C4-2B (cell line): ENCODE measurements at regions not wholly inside any gene's neighbourhood (a gene's known extent, or its start where the extent isn't known, plus 50 kb on each side); places are given as distances from the start of the nearest gene placed in this dataset.
"Not testable (repeated sequence)": the region's sequence is repeated elsewhere in the genome, so short reads cannot be mapped to it uniquely, and the experiment has no call there.

Source experiments
- H3K27ac ChIP-seq: fragments of 450-650 bp; 2 replicates; pipeline ENCODE4 v1.5.1; 2017
- ZFX ChIP-seq: fragments of 450-650 bp; IDR thresholded peaks from 2 replicates; pipeline ENCODE4 v1.6.1; 2017
- TF ChIP-seq, protein P1 (sequence below): fragments of 450-650 bp; conservative IDR thresholded peaks from 2 replicates; pipeline ENCODE4 v1.5.1; 2017; ENCODE audit warnings: mild to moderate bottlenecking

GRCh38 chr3:40753291-40753770 lies 228.6 kb downstream of the ZNF621 start:
- TF ChIP-seq, protein P1, sequence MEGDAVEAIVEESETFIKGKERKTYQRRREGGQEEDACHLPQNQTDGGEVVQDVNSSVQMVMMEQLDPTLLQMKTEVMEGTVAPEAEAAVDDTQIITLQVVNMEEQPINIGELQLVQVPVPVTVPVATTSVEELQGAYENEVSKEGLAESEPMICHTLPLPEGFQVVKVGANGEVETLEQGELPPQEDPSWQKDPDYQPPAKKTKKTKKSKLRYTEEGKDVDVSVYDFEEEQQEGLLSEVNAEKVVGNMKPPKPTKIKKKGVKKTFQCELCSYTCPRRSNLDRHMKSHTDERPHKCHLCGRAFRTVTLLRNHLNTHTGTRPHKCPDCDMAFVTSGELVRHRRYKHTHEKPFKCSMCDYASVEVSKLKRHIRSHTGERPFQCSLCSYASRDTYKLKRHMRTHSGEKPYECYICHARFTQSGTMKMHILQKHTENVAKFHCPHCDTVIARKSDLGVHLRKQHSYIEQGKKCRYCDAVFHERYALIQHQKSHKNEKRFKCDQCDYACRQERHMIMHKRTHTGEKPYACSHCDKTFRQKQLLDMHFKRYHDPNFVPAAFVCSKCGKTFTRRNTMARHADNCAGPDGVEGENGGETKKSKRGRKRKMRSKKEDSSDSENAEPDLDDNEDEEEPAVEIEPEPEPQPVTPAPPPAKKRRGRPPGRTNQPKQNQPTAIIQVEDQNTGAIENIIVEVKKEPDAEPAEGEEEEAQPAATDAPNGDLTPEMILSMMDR: no peak
- TF ChIP-seq ZFX: no peak
- H3K27ac ChIP-seq: no peak overlapping the region

DNA sequence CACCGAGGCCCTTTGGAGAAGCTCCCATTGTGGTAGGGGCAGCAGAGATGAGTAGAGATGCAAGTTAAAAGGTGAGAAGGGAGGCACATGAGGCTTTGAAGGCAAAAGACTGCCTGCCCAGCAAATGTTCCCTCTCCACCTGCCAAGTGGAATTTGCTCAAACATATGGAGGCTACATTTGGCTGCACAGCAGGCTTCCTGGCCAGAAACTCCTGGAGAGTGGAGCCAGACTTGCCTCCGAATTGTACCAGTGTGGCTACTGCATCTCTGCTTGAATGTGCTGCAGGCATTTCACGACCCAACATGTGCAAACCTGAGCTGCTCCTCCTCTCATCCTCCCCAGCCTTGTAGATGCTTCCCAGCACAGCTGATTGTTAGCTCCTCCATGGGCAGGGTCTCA lies 229.2 kb downstream of the ZNF621 start:
- TF ChIP-seq ZFX: no peak
- TF ChIP-seq, protein P1: no peak
- no peak overlapping the region for H3K27ac ChIP-seq

GRCh38 chr3:40754994-40755393 lies 230.2 kb downstream of the ZNF621 start:
- no peak overlapping the region for H3K27ac ChIP-seq
- TF ChIP-seq, protein P1: no peak
- no peak for TF ChIP-seq ZFX

DNA sequence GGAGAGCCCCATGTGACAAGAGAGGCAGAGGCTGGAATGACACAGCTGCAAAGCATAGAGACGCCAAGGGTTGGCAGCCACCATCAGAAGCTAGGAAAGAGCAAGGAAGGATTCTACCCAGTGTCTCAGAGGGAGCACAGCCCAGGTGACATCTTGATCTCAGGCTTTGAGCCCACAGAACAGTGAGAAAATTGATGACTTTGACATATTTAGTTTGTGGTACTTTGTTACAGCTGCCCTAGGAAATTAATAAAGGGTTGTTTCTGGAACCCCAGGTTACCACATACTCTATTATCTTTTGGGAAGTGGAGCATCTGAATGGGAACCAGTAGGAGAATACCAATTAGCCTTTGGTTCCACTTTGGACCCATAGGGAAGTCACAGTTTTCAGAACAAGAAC lies 231.7 kb downstream of the ZNF621 start:
- TF ChIP-seq ZFX: no peak
- TF ChIP-seq, protein P1: no peak
- H3K27ac ChIP-seq: no peak overlapping the region

DNA sequence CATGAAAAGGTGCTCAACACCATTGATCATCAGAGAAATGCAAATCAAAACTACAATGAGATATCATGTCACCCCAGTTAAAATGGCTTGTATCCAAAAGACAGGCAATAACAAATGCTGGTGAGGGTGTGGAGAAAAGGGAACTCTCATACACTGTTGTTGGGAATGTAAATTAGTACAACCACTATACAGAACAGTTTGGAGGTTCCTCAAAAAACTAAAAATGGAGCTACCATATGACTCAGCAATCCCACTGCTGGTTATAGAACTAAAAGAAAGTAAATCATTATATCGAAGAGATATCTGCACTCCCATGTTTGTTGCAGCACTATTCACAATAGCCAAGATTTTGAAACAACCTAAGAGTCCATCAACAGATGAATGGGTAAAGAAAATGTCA lies 238.0 kb downstream of the ZNF621 start:
- H3K27ac ChIP-seq: not testable (repeated sequence)

DNA sequence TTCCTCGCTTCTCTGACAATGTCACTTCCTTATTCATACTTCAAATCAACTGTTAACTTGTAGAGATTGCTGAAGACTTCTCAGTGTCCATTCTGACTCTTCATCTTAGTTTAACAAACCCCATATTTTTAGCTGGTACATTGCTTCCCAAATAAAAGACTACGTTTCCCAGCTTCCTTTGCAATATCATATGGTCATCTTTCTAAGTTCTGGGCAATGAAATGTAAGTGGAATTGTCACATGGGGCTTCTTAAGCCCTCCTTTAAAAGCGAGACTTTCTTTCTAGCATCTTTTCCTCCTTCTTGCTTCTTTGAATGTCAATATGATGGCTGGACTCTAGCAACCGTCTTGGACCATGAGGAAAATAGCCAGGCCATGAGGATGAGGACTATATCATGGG lies 239.0 kb downstream of the ZNF621 start:
- no peak overlapping the region for H3K27ac ChIP-seq
- no peak for TF ChIP-seq ZFX
- TF ChIP-seq, protein P1: no peak

DNA sequence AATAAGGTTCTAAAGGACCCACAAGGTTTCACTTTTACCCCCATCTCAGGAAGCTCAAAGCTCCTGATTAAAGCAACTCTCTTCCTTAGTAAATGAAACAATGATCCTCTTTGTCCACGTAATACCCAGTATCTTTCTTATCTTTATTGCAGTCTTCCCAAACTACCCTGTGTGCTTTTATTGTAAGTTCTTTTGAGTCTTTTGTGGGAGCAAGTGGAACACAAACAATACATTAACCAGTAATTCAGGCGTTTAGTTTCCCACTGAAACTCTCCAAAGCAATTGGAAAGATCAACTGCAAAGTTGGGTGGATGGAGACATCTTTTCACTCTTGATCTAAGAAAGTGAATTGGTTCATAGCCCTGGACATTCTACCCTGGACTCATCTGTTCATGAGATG lies 240.0 kb downstream of the ZNF621 start:
- no peak overlapping the region for H3K27ac ChIP-seq
- TF ChIP-seq ZFX: no peak
- TF ChIP-seq, protein P1: no peak

- no peak overlapping the region for H3K27ac ChIP-seq
- TF ChIP-seq ZFX: no peak
- TF ChIP-seq, protein P1: no peak
These were observed 241.1 kb downstream of the ZNF621 start for GRCh38 chr3:40765884-40766283.
